DMS53 treated with DMSO at 0.1 percent for 48 hours (cell line): ENCODE measurements at regions not wholly inside any gene's neighbourhood (a gene's known extent, or its start where the extent isn't known, plus 50 kb on each side); places are given as distances from the start of the nearest gene placed in this dataset.
"Not testable (repeated sequence)": the region's sequence is repeated elsewhere in the genome, so short reads cannot be mapped to it uniquely, and the experiment has no call there.

Source experiments
- DNase-seq: peaks from one replicate; lab custom pipeline; 2025; ENCODE audit not compliant: unreplicated experiment; lab: John Stamatoyannopoulos, UW

- DNase-seq = no peak
These were observed 168.4 kb downstream of the EVX1 start for GRCh38 chr7:27410812-27411544.

GRCh38 chr7:27412164-27412563, 169.6 kb downstream of the EVX1 start:
- no peak for DNase-seq

- no peak for DNase-seq
These were observed 175.9 kb downstream of the EVX1 start for GRCh38 chr7:27418541-27418940.

- DNase-seq = no peak
These were observed 177.1 kb downstream of the EVX1 start for GRCh38 chr7:27419581-27420177.

GRCh38 chr7:27420702-27421101, 178.1 kb downstream of the EVX1 start:
- DNase-seq = no peak

- DNase-seq = peak; percentile 4
These were observed 180.7 kb downstream of the EVX1 start for GRCh38 chr7:27423290-27423689.

- DNase-seq = no peak
These were observed 181.2 kb downstream of the EVX1 start for GRCh38 chr7:27423821-27424220.

GRCh38 chr7:27424231-27424630, 181.6 kb downstream of the EVX1 start:
- DNase-seq = no peak

- DNase-seq = no peak
These were observed 182.1 kb downstream of the EVX1 start for GRCh38 chr7:27424749-27425148.

GRCh38 chr7:27427416-27427815, 184.8 kb downstream of the EVX1 start:
- DNase-seq = no peak

GRCh38 chr7:27430105-27430504, 187.5 kb downstream of the EVX1 start:
- no peak for DNase-seq

- DNase-seq = no peak
These were observed 188.9 kb downstream of the EVX1 start for GRCh38 chr7:27431465-27431864.

GRCh38 chr7:27433581-27433980, 191.0 kb downstream of the EVX1 start:
- no peak for DNase-seq

GRCh38 chr7:27434756-27435400, 192.3 kb downstream of the EVX1 start:
- no peak for DNase-seq

GRCh38 chr7:27435461-27435860, 192.9 kb downstream of the EVX1 start:
- DNase-seq = no peak

- DNase-seq = no peak
These were observed 196.4 kb downstream of the EVX1 start for GRCh38 chr7:27438881-27439589.

GRCh38 chr7:27442455-27442854, 199.9 kb downstream of the EVX1 start:
- no peak for DNase-seq

- DNase-seq = not testable (repeated sequence)
These were observed 206.4 kb downstream of the EVX1 start for GRCh38 chr7:27449046-27449445.

GRCh38 chr7:27453702-27454405, 208.8 kb downstream of the HIBADH start:
- no peak for DNase-seq

GRCh38 chr7:27457120-27457519, 205.6 kb downstream of the HIBADH start:
- not testable (repeated sequence) for DNase-seq
